ENCODE measurements at regions not wholly inside any gene's neighbourhood (a gene's known extent, or its start where the extent isn't known, plus 50 kb on each side); places are given as distances from the start of the nearest gene placed in this dataset.

- TF ChIP-seq POLR2AphosphoS5 (IDR thresholded peaks at IDR 0.05; ENCODE audit: insufficient read depth in 1 of 2, low read depth in 1 of 2) (no peak), CTCF (IDR thresholded peaks at IDR 0.05) (no peak), POLR2A (IDR thresholded peaks at IDR 0.05) (no peak)
- DNase-seq (ENCODE audit: extremely low spot score in 2 of 2): no peak
Measured at GRCh38 chr15:70583006-70583405, 180.4 kb downstream of the UACA start.

GRCh38 chr15:70582143-70582945, 181.0 kb downstream of the UACA start:
- no peaks in the 10 kb centered on the region for H3K36me3 ChIP-seq
- H3K9me3 ChIP-seq: no peaks in the 10 kb centered on the region
- H3K4me1 ChIP-seq: peaks cover 9% of the 10 kb centered on the region
- H3K4me3 ChIP-seq: no peak overlapping the region
- H3K27ac ChIP-seq: no peak overlapping the region
- intact Hi-C loops (cut with DNase I): no loop called here
- peak in 1 of 2 donors; percentile 61 for DNase-seq (ENCODE audit: extremely low spot score in 2 of 2)
- H3K27me3 ChIP-seq: no peaks in the 10 kb centered on the region
- TF ChIP-seq POLR2A (IDR thresholded peaks at IDR 0.05) (no peak), CTCF (IDR thresholded peaks at IDR 0.05) (no peak), POLR2AphosphoS5 (IDR thresholded peaks at IDR 0.05; ENCODE audit: insufficient read depth in 1 of 2, low read depth in 1 of 2) (no peak)

More at GRCh38 chr15:70583006-70583405, 180.4 kb downstream of the UACA start:
- Histone ChIP-seq H3K9me3 (no peaks in the 10 kb centered on the region), H3K27me3 (no peaks in the 10 kb centered on the region), H3K36me3 (no peaks in the 10 kb centered on the region), H3K4me3 (no peak overlapping the region), H3K27ac (no peak overlapping the region), H3K4me1 (peaks cover 9% of the 10 kb centered on the region)
- intact Hi-C loops (cut with DNase I): no loop called here

- TF ChIP-seq CTCF (IDR thresholded peaks at IDR 0.05): no peak
- TF ChIP-seq POLR2AphosphoS5 (IDR thresholded peaks at IDR 0.05; ENCODE audit: insufficient read depth in 1 of 2, low read depth in 1 of 2): no peak
- Histone ChIP-seq H3K27ac (no peak overlapping the region), H3K36me3 (no peaks in the 10 kb centered on the region), H3K4me1 (peaks cover 9% of the 10 kb centered on the region), H3K4me3 (no peak overlapping the region), H3K9me3 (no peaks in the 10 kb centered on the region), H3K27me3 (no peaks in the 10 kb centered on the region)
- no peak for DNase-seq (ENCODE audit: extremely low spot score in 2 of 2)
- intact Hi-C loops (cut with DNase I): no loop called here
Measured at GRCh38 chr15:70580958-70581357, 182.4 kb downstream of the UACA start.

GRCh38 chr15:70580286-70580685, 183.1 kb downstream of the UACA start:
- Histone ChIP-seq H3K9me3 (no peaks in the 10 kb centered on the region), H3K27me3 (no peaks in the 10 kb centered on the region), H3K4me3 (no peak overlapping the region), H3K27ac (no peak overlapping the region), H3K36me3 (no peaks in the 10 kb centered on the region), H3K4me1 (peaks cover 7% of the 10 kb centered on the region)
- TF ChIP-seq CTCF (IDR thresholded peaks at IDR 0.05) (no peak), POLR2A (IDR thresholded peaks at IDR 0.05) (no peak), POLR2AphosphoS5 (IDR thresholded peaks at IDR 0.05; ENCODE audit: insufficient read depth in 1 of 2, low read depth in 1 of 2) (no peak)
- intact Hi-C loops (cut with DNase I): no loop called here
- no peak for DNase-seq (ENCODE audit: extremely low spot score in 2 of 2)

GRCh38 chr15:70579766-70580165, 183.6 kb downstream of the UACA start:
- DNase-seq (ENCODE audit: extremely low spot score in 2 of 2): no peak
- H3K27me3 ChIP-seq: no peaks in the 10 kb centered on the region
- no peaks in the 10 kb centered on the region for H3K9me3 ChIP-seq
- peaks cover 1% of the 10 kb centered on the region for H3K4me1 ChIP-seq
- no peak overlapping the region for H3K27ac ChIP-seq
- no peak for TF ChIP-seq CTCF (IDR thresholded peaks at IDR 0.05)
- TF ChIP-seq POLR2A (IDR thresholded peaks at IDR 0.05): no peak
- no peak for TF ChIP-seq POLR2AphosphoS5 (IDR thresholded peaks at IDR 0.05; ENCODE audit: insufficient read depth in 1 of 2, low read depth in 1 of 2)
- intact Hi-C loops (cut with DNase I): no loop called here
- H3K4me3 ChIP-seq: no peak overlapping the region
- H3K36me3 ChIP-seq: no peaks in the 10 kb centered on the region
